ENCODE measurements at regions not wholly inside any gene's neighbourhood (a gene's known extent, or its start where the extent isn't known, plus 50 kb on each side); places are given as distances from the start of the nearest gene placed in this dataset.

GRCh38 chr1:34681480-34682451 lies 73.1 kb upstream of the GJB5 start:
- H3K4me3 ChIP-seq (ENCODE audit: low read depth, low read length), result no peak overlapping the region
- H3K4me1 ChIP-seq (ENCODE audit: insufficient read depth), result no peaks in the 10 kb centered on the region
- WGBS, result 54% methylated on average over 2 of the region's 2 CpGs
- H3K27ac ChIP-seq (ENCODE audit: low read depth), result no peak overlapping the region
- no peak for DNase-seq (ENCODE audit: extremely low spot score)
- H3K36me3 ChIP-seq (ENCODE audit: insufficient read depth), result no peaks in the 10 kb centered on the region

- Histone ChIP-seq H3K36me3 (ENCODE audit: insufficient read depth) (no peaks in the 10 kb centered on the region), H3K4me3 (ENCODE audit: low read depth, low read length) (no peak overlapping the region), H3K4me1 (ENCODE audit: insufficient read depth) (no peaks in the 10 kb centered on the region), H3K27ac (ENCODE audit: low read depth) (no peak overlapping the region)
- WGBS, result 91% methylated on average over 5 of the region's 5 CpGs
- no peak for DNase-seq (ENCODE audit: extremely low spot score)
Measured at GRCh38 chr1:34682452-34683223, 72.2 kb upstream of the GJB5 start.

- Histone ChIP-seq H3K4me1 (ENCODE audit: insufficient read depth) (no peaks in the 10 kb centered on the region), H3K36me3 (ENCODE audit: insufficient read depth) (no peaks in the 10 kb centered on the region), H3K27ac (ENCODE audit: low read depth) (no peak overlapping the region), H3K4me3 (ENCODE audit: low read depth, low read length) (no peak overlapping the region)
- no peak for DNase-seq (ENCODE audit: extremely low spot score)
- 70% methylated on average over 3 of the region's 3 CpGs for WGBS
Measured at GRCh38 chr1:34683616-34684015, 71.2 kb upstream of the GJB5 start.

GRCh38 chr1:34684266-34684665 lies 70.6 kb upstream of the GJB5 start:
- H3K4me3 ChIP-seq (ENCODE audit: low read depth, low read length), result no peak overlapping the region
- no peak overlapping the region for H3K27ac ChIP-seq (ENCODE audit: low read depth)
- 15% methylated on average over 5 of the region's 5 CpGs for WGBS
- DNase-seq (ENCODE audit: extremely low spot score), result no peak
- no peaks in the 10 kb centered on the region for H3K36me3 ChIP-seq (ENCODE audit: insufficient read depth)
- H3K4me1 ChIP-seq (ENCODE audit: insufficient read depth), result no peaks in the 10 kb centered on the region

GRCh38 chr1:34685225-34685624 lies 69.6 kb upstream of the GJB5 start:
- no peak overlapping the region for H3K4me3 ChIP-seq (ENCODE audit: low read depth, low read length)
- 71% methylated on average over 2 of the region's 2 CpGs for WGBS
- no peak overlapping the region for H3K27ac ChIP-seq (ENCODE audit: low read depth)
- no peak for DNase-seq (ENCODE audit: extremely low spot score)
- H3K36me3 ChIP-seq (ENCODE audit: insufficient read depth), result no peaks in the 10 kb centered on the region
- H3K4me1 ChIP-seq (ENCODE audit: insufficient read depth), result no peaks in the 10 kb centered on the region

GRCh38 chr1:34686531-34686930 lies 68.3 kb upstream of the GJB5 start:
- Histone ChIP-seq H3K27ac (ENCODE audit: low read depth) (no peak overlapping the region), H3K4me1 (ENCODE audit: insufficient read depth) (no peaks in the 10 kb centered on the region), H3K4me3 (ENCODE audit: low read depth, low read length) (no peak overlapping the region), H3K36me3 (ENCODE audit: insufficient read depth) (no peaks in the 10 kb centered on the region)
- no peak for DNase-seq (ENCODE audit: extremely low spot score)
- 79% methylated on average over 2 of the region's 2 CpGs for WGBS

GRCh38 chr1:34688006-34688741 lies 66.7 kb upstream of the GJB5 start:
- WGBS, result 63% methylated on average over 7 of the region's 7 CpGs
- no peak for DNase-seq (ENCODE audit: extremely low spot score)
- Histone ChIP-seq H3K4me1 (ENCODE audit: insufficient read depth) (no peaks in the 10 kb centered on the region), H3K36me3 (ENCODE audit: insufficient read depth) (no peaks in the 10 kb centered on the region), H3K4me3 (ENCODE audit: low read depth, low read length) (no peak overlapping the region), H3K27ac (ENCODE audit: low read depth) (no peak overlapping the region)

GRCh38 chr1:34690269-34690668 lies 64.6 kb upstream of the GJB5 start:
- Histone ChIP-seq H3K4me1 (ENCODE audit: insufficient read depth) (no peaks in the 10 kb centered on the region), H3K27ac (ENCODE audit: low read depth) (no peak overlapping the region), H3K36me3 (ENCODE audit: insufficient read depth) (no peaks in the 10 kb centered on the region), H3K4me3 (ENCODE audit: low read depth, low read length) (no peak overlapping the region)
- WGBS, result 49% methylated on average over 4 of the region's 4 CpGs
- DNase-seq (ENCODE audit: extremely low spot score), result no peak

GRCh38 chr1:34693081-34693480 lies 61.8 kb upstream of the GJB5 start:
- Histone ChIP-seq H3K4me1 (ENCODE audit: insufficient read depth) (no peaks in the 10 kb centered on the region), H3K36me3 (ENCODE audit: insufficient read depth) (no peaks in the 10 kb centered on the region), H3K27ac (ENCODE audit: low read depth) (no peak overlapping the region), H3K4me3 (ENCODE audit: low read depth, low read length) (no peak overlapping the region)
- WGBS, result 90% methylated on average over 2 of the region's 2 CpGs
- no peak for DNase-seq (ENCODE audit: extremely low spot score)

GRCh38 chr1:34694383-34694782 lies 60.5 kb upstream of the GJB5 start:
- Histone ChIP-seq H3K4me3 (ENCODE audit: low read depth, low read length) (no peak overlapping the region), H3K27ac (ENCODE audit: low read depth) (no peak overlapping the region), H3K4me1 (ENCODE audit: insufficient read depth) (no peaks in the 10 kb centered on the region), H3K36me3 (ENCODE audit: insufficient read depth) (no peaks in the 10 kb centered on the region)
- WGBS, result 79% methylated on average over 3 of the region's 3 CpGs
- no peak for DNase-seq (ENCODE audit: extremely low spot score)

- DNase-seq (ENCODE audit: extremely low spot score), result no peak
- no peak overlapping the region for H3K27ac ChIP-seq (ENCODE audit: low read depth)
- H3K4me3 ChIP-seq (ENCODE audit: low read depth, low read length), result no peak overlapping the region
- no peaks in the 10 kb centered on the region for H3K36me3 ChIP-seq (ENCODE audit: insufficient read depth)
- H3K4me1 ChIP-seq (ENCODE audit: insufficient read depth), result no peaks in the 10 kb centered on the region
- WGBS, result 74% methylated on average over 7 of the region's 7 CpGs
Measured at GRCh38 chr1:34695580-34695979, 59.3 kb upstream of the GJB5 start.

GRCh38 chr1:34696230-34696629 lies 58.6 kb upstream of the GJB5 start:
- no peaks in the 10 kb centered on the region for H3K36me3 ChIP-seq (ENCODE audit: insufficient read depth)
- no peak overlapping the region for H3K4me3 ChIP-seq (ENCODE audit: low read depth, low read length)
- no peaks in the 10 kb centered on the region for H3K4me1 ChIP-seq (ENCODE audit: insufficient read depth)
- DNase-seq (ENCODE audit: extremely low spot score), result no peak
- 87% methylated on average over 2 of the region's 2 CpGs for WGBS
- no peak overlapping the region for H3K27ac ChIP-seq (ENCODE audit: low read depth)

- Histone ChIP-seq H3K27ac (ENCODE audit: low read depth) (no peak overlapping the region), H3K4me3 (ENCODE audit: low read depth, low read length) (no peak overlapping the region), H3K36me3 (ENCODE audit: insufficient read depth) (no peaks in the 10 kb centered on the region), H3K4me1 (ENCODE audit: insufficient read depth) (no peaks in the 10 kb centered on the region)
- 37% methylated on average over 5 of the region's 5 CpGs for WGBS
- DNase-seq (ENCODE audit: extremely low spot score), result no peak
Measured at GRCh38 chr1:34696981-34697380, 57.9 kb upstream of the GJB5 start.
